MM.1S (cell line): ENCODE measurements at regions not wholly inside any gene's neighbourhood (a gene's known extent, or its start where the extent isn't known, plus 50 kb on each side); places are given as distances from the start of the nearest gene placed in this dataset.

Experiments used
- EZH2 ChIP-seq: fragments of 300-600 bp; sonication (generic); optimal IDR thresholded peaks from 2 replicates; pipeline ENCODE3; 2017; ENCODE audit warnings: low read depth, mild to moderate bottlenecking, antibody characterized with exemption, low read length, mixed read lengths
- EZH2phosphoT487 ChIP-seq: fragments of 300-600 bp; sonication (generic); IDR thresholded peaks from 2 replicates; pipeline ENCODE4 v1.6.1; 2018; ENCODE audit warnings: antibody characterized with exemption, low read length
- TF ChIP-seq, protein P1 (sequence below): fragments of 300-600 bp; sonication (generic); IDR thresholded peaks from 2 replicates; pipeline ENCODE4 v1.5.1; 2016; ENCODE audit warnings: antibody characterized with exemption, low read length, mixed read lengths

DNA sequence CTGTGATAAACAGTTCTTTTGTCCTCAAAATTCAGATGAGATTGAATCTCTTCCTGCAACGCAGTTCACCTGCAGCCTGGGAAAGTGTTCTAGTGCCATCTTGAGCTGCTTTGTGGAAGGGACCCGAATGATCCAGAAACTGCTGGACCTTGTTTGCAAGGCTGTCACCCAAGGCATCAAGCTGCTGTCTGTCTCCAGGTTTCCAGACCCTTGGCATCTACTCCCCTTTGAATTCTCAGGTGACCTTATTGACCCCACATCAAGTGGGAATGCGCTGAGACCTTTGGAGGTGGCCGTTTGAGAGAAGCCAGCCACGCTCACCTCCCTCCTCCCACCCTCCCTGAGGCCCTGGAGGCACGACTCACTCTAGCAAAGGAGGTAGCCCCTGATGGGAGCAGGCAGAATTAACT lies 112.5 kb downstream of the EDN3 start:
- TF ChIP-seq, protein P1, sequence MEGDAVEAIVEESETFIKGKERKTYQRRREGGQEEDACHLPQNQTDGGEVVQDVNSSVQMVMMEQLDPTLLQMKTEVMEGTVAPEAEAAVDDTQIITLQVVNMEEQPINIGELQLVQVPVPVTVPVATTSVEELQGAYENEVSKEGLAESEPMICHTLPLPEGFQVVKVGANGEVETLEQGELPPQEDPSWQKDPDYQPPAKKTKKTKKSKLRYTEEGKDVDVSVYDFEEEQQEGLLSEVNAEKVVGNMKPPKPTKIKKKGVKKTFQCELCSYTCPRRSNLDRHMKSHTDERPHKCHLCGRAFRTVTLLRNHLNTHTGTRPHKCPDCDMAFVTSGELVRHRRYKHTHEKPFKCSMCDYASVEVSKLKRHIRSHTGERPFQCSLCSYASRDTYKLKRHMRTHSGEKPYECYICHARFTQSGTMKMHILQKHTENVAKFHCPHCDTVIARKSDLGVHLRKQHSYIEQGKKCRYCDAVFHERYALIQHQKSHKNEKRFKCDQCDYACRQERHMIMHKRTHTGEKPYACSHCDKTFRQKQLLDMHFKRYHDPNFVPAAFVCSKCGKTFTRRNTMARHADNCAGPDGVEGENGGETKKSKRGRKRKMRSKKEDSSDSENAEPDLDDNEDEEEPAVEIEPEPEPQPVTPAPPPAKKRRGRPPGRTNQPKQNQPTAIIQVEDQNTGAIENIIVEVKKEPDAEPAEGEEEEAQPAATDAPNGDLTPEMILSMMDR = no peak
- TF ChIP-seq EZH2 (no peak), EZH2phosphoT487 (no peak)
